ENCODE measurements at regions not wholly inside any gene's neighbourhood (a gene's known extent, or its start where the extent isn't known, plus 50 kb on each side); places are given as distances from the start of the nearest gene placed in this dataset.

- DNase-seq (ENCODE audit: low read depth) = no peak
- TF ChIP-seq, protein P1, sequence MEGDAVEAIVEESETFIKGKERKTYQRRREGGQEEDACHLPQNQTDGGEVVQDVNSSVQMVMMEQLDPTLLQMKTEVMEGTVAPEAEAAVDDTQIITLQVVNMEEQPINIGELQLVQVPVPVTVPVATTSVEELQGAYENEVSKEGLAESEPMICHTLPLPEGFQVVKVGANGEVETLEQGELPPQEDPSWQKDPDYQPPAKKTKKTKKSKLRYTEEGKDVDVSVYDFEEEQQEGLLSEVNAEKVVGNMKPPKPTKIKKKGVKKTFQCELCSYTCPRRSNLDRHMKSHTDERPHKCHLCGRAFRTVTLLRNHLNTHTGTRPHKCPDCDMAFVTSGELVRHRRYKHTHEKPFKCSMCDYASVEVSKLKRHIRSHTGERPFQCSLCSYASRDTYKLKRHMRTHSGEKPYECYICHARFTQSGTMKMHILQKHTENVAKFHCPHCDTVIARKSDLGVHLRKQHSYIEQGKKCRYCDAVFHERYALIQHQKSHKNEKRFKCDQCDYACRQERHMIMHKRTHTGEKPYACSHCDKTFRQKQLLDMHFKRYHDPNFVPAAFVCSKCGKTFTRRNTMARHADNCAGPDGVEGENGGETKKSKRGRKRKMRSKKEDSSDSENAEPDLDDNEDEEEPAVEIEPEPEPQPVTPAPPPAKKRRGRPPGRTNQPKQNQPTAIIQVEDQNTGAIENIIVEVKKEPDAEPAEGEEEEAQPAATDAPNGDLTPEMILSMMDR (IDR thresholded peaks at IDR 0.05; ENCODE audit: insufficient read depth, low read depth, low read length, missing control alignments) = no peak
- no peak overlapping the region for H3K4me3 ChIP-seq (ENCODE audit: low read length)
Measured at GRCh38 chr14:75375983-75376382, 51.8 kb upstream of the JDP2 start.
